Activated T-cell treated with anti-CD3 and anti-CD28 coated beads, Interleukin-2, amount 50 U/mL, for 1 hour (primary cell): ENCODE measurements at regions not wholly inside any gene's neighbourhood (a gene's known extent, or its start where the extent isn't known, plus 50 kb on each side); places are given as distances from the start of the nearest gene placed in this dataset.

Experiments used
- DNase-seq: peaks from one replicate; pipeline ENCODE4 v3.0.0-alpha.2; 2020

GRCh38 chr7:69130396-69130795 is 467.9 kb upstream of the AUTS2 start:
- DNase-seq: no peak

- no peak for DNase-seq
These were observed 464.0 kb upstream of the AUTS2 start for GRCh38 chr7:69134316-69134715.

- no peak for DNase-seq
These were observed 450.6 kb upstream of the AUTS2 start for GRCh38 chr7:69147631-69148030.

GRCh38 chr7:69149804-69150782 is 448.2 kb upstream of the AUTS2 start:
- no peak for DNase-seq

DNA sequence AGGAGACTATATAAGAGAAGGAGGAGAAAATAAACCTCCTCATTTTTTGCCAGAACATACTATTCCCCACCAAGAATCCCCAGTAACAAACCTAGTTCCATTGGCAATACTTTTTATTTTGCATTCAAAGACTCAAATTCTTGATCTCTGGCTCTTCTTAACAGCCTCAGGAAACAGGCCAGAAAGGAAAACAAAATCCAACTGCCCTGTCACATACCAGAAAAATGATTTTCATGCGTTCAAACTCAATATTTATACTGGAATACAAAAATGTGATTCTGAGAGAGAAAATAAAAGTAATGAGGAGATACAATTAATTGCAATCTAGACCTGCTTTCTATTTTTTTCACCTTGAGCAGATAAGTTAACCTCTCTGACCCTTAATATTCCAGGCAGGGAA is 435.9 kb upstream of the AUTS2 start:
- DNase-seq: no peak

DNA sequence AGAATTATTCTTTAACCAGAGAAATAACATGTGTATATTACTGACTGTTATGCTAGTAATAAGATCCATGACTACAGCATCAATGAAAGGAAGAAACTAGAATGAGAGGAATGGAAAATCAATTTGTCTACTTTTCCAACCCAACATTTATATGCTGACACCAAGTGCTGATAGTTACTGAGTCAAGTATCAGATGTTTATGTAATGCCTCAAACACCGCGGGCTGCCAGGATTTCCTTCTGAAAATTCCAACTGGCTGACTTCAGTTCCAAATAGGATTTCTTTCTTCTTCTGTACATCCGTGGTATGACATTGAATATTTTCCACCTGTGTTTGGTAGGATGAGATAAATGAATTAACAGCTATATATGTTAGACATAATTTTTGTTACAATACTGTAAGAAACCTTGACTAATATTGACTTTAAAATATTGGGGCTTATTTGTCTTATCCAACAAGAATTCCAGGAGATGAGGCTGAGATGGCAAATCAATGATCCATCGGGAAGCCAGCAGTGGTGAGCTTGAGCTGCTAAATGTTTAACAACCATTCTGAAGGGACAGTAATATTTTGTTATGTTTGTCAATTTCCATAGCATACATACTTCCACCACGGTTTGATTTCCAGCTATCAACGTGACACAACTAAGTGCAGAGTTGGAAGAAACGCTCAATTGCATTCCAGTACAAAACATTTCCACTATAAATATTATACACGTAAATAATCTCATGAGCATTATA is 435.2 kb upstream of the AUTS2 start:
- DNase-seq: no peak

DNA sequence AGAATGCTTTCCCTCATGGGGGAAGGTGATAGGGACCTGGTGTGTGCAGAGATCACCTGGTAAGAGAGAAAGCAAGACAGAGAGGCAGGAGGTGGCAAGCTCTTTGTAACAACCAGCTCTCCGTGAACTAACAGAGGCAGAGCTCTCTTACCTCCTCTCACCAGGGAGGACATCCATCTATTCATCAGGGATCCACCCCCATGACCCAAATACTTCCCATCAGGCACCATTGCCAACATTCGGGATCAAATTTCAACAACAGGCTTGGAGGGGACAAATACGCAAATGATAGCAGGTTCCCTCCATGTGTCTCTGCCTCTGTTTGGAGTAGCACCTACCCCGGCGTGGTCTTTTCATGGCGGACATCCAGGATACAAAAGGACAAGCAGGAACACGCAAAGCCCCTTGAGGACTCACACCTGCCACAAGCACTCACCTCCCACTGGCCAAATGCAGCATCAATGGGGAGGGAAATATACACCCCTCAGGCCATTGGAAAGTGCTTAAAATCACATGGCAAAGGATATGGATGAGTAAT is 431.2 kb upstream of the AUTS2 start:
- DNase-seq: no peak

DNA sequence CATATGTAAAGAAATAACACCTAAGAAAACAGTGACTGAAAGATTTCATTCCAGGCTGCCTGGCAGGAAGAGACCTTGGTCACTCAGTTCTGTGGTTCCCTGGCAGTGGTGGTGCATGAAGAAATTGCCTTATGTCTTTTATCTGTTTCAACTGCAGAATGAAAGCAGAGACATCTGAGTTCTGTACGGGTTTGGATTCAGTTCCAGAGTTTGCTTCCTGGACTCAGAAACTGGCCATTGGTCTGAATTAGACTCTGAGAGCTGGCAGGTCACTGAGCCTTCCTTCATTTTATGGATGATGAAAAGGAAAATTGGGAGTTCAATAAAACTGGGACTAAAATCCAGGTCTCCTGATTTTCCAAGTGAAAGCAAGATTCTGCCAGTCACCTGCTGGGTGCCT is 428.9 kb upstream of the AUTS2 start:
- no peak for DNase-seq

DNA sequence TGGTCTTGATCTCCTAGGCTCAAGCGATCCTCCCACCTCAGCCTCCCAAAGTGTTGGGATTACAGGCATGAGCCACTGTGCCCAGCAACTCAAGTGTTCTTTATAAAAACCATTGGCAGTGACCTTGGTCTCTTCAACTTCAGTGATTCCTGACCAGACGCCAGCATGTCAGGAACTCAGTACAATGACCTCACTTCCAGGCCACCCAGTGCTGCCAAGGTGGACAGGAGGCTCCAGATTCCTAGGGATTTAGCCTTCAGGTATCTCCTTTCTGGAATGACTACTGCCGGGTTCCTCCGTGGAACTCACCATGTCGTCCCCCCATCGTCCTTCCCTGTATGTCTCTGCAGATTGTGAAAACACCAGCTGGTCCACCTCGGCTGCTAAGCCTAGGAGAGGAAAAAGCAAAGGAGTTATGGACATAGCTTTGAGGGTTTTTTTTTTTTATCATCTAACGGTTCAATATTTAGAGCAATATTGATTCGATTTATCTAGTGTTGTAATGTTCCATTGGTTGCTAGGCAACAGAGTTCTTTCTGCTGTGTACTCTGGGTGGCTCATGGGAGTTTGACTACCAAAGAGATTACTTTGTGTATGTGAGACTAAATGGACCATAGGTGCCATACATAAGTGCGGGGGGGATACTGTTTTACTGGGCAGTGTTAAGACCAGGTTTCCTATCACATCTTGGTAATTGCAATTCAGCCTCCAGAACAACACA is 425.8 kb upstream of the AUTS2 start:
- no peak for DNase-seq

DNA sequence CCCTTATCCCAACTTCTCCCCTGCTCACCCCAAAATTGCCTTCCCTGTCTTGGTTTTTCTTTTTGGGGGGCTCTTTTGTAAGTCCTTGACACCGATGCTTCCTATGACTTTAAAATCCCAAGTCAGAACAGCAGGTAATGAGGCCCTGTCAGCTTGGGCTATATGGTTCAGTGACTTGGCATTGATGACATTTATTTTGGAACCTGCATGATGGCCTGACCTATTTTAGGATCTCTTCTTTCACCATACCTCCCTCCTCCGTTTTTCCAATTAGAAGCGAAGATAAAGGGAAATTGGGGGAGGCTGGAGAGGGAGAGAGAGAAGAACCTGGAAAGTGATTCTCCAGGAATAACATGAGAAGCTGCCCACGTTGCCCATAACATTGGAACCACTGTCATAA is 424.9 kb upstream of the AUTS2 start:
- no peak for DNase-seq

GRCh38 chr7:69173846-69174245 is 424.4 kb upstream of the AUTS2 start:
- DNase-seq: no peak

DNA sequence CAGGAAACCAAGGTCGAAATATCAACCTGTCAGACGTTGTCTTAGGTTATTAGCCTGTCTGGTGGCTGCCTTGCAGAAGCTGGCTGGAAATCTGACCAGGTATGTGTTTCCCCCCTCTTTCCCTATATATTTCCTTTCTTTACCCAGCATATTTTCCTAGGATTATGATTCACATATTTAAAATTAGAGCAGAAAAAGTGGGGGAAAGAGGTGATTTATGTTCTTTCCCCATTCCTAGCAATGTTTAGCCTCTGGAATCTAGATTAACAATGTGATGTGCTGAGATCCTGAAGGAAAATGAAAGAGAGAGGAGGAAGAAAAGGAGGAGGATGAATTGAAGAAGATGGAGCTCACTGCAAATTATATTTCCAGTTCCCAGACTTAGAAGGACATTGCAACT is 421.4 kb upstream of the AUTS2 start:
- DNase-seq: no peak

GRCh38 chr7:69177461-69177861 is 420.8 kb upstream of the AUTS2 start:
- DNase-seq: no peak

- DNase-seq: no peak
These were observed 420.3 kb upstream of the AUTS2 start for GRCh38 chr7:69177941-69178494.

DNA sequence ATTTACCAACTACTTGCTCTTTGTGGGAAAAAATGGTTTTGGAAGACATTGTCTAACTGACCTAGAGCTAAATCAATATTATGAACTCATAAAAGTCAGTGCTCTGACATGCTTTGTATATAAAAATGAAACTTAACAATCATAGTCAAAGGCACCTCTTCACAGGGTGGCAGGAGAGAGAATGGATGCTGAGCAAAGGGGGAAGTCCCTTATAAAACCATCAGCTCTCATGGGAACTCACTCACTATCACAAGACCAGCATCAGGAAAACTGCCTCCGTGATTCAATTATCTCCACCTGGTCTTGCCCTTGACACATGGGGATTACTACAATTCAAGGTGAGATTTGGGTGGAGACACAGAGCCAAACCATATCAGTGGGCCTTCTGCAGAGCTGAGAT is 417.6 kb upstream of the AUTS2 start:
- no peak for DNase-seq

- no peak for DNase-seq
These were observed 415.4 kb upstream of the AUTS2 start for GRCh38 chr7:69182596-69183467.

- no peak for DNase-seq
These were observed 413.9 kb upstream of the AUTS2 start for GRCh38 chr7:69184339-69184738.

DNA sequence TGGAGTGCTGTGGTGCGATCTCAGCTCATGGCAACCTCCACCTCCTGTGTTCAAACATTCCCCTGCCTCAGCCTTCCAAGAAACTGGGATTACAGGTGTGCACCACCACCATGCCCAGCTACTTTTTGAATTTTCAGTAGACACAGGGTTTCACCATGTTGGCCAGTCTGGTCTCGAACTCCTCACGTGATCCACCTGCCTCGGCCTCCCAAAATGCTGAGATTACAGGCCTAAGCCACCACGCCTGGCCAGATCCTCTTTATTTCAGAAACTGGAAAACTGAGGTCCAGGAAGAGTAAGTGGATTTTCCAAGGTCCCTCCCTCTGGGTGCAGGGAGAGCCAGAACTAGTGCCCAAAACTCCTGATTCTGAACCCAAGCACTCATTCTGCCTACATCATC is 413.1 kb upstream of the AUTS2 start:
- DNase-seq: no peak

GRCh38 chr7:69186974-69187373 is 411.3 kb upstream of the AUTS2 start:
- DNase-seq: no peak

GRCh38 chr7:69187824-69188333 is 410.4 kb upstream of the AUTS2 start:
- no peak for DNase-seq

DNA sequence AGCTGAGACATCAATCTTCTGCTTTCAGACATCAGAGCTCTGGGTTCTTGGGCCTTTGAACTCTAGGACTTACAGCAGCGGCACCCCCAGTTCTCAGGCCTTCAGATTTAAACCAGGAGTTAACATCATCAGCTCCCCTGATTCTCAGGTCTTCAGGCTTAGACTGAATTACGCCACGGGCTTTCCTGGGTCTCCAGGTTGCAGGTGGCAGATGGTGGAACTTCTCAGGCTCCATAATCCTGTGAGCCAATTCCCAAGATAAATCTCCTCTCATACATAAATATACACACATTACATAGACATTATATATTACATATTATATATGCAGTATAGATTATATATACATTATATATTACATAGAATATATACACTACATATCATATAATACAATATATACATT is 408.9 kb upstream of the AUTS2 start:
- no peak for DNase-seq

- no peak for DNase-seq
These were observed 408.2 kb upstream of the AUTS2 start for GRCh38 chr7:69190025-69190424.
